ENCODE measurements at regions not wholly inside any gene's neighbourhood (a gene's known extent, or its start where the extent isn't known, plus 50 kb on each side); places are given as distances from the start of the nearest gene placed in this dataset.

DNA sequence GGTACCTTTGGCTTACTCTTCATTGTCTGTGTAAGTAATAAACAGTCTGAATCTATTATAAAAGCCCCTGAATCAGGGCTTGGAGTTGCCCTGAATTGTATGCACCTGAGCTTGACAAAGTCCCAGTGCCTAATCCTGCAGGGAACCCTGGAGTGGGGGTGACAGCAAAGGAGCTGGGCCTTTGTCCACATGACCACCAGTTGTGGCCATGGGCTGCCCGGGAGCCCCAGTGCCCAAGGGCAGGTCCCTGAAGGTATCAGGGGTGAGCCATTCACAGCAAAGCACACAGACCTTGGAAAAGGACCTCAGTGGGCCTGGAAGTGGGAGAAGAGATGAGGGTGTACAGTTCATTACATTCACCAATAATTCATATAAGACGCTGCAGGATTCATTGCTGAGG is 94.2 kb downstream of the BANF2 start:
- no peak for DNase-seq
- Histone ChIP-seq H3K4me3 (ENCODE audit: insufficient read depth, low read depth, low read length, poor library complexity, severe bottlenecking) (no peak overlapping the region), H3K27ac (ENCODE audit: insufficient read depth, low read length, poor library complexity, severe bottlenecking) (no peak overlapping the region), H3K36me3 (ENCODE audit: control insufficient read depth, insufficient read depth, low read length) (no peaks in the 10 kb centered on the region), H3K9me3 (ENCODE audit: control insufficient read depth, low read length) (no peaks in the 10 kb centered on the region), H3K4me1 (ENCODE audit: control insufficient read depth, insufficient read depth, low read length, poor library complexity, severe bottlenecking) (no peaks in the 10 kb centered on the region), H3K27me3 (replicated peaks; ENCODE audit: control insufficient read depth, insufficient read depth, low read length, poor library complexity, severe bottlenecking) (no peaks in the 10 kb centered on the region)

GRCh38 chr20:17790296-17790695 is 90.5 kb downstream of the BANF2 start:
- Histone ChIP-seq H3K36me3 (ENCODE audit: control insufficient read depth, insufficient read depth, low read length) (no peaks in the 10 kb centered on the region), H3K9me3 (ENCODE audit: control insufficient read depth, low read length) (no peaks in the 10 kb centered on the region), H3K4me3 (ENCODE audit: insufficient read depth, low read depth, low read length, poor library complexity, severe bottlenecking) (no peak overlapping the region), H3K27ac (ENCODE audit: insufficient read depth, low read length, poor library complexity, severe bottlenecking) (no peak overlapping the region), H3K4me1 (ENCODE audit: control insufficient read depth, insufficient read depth, low read length, poor library complexity, severe bottlenecking) (no peaks in the 10 kb centered on the region), H3K27me3 (replicated peaks; ENCODE audit: control insufficient read depth, insufficient read depth, low read length, poor library complexity, severe bottlenecking) (no peaks in the 10 kb centered on the region)
- DNase-seq, result no peak

GRCh38 chr20:17787816-17788215 is 88.0 kb downstream of the BANF2 start:
- Histone ChIP-seq H3K4me3 (ENCODE audit: insufficient read depth, low read depth, low read length, poor library complexity, severe bottlenecking) (no peak overlapping the region), H3K27ac (ENCODE audit: insufficient read depth, low read length, poor library complexity, severe bottlenecking) (no peak overlapping the region), H3K4me1 (ENCODE audit: control insufficient read depth, insufficient read depth, low read length, poor library complexity, severe bottlenecking) (no peaks in the 10 kb centered on the region), H3K27me3 (replicated peaks; ENCODE audit: control insufficient read depth, insufficient read depth, low read length, poor library complexity, severe bottlenecking) (no peaks in the 10 kb centered on the region), H3K36me3 (ENCODE audit: control insufficient read depth, insufficient read depth, low read length) (no peaks in the 10 kb centered on the region), H3K9me3 (ENCODE audit: control insufficient read depth, low read length) (no peaks in the 10 kb centered on the region)
- DNase-seq, result no peak

DNA sequence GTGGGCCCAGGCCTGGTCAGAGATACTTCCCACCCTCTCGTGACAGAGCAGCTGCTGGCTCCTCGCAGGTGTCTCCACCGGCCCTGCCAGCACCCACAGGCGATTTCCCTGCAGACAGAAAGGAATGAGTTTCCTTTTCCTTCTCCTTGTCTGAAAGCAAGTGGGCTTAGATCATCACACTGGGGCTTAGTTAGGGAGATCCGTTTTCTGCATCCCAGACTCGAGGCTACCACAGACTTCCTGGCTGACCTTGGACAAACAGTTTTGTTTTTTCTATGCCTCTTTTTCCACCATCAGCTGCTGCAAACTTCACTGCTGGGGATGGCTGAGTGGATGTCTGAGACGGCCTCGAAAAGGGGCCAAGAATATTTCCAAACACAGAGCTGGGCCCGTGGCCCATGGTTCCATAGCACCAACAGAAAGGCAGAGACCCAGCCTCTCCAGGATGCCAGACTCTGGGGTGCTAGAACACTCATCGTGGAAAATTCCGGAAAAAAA is 86.5 kb downstream of the BANF2 start:
- Histone ChIP-seq H3K27me3 (replicated peaks; ENCODE audit: control insufficient read depth, insufficient read depth, low read length, poor library complexity, severe bottlenecking) (no peaks in the 10 kb centered on the region), H3K4me3 (ENCODE audit: insufficient read depth, low read depth, low read length, poor library complexity, severe bottlenecking) (no peak overlapping the region), H3K36me3 (ENCODE audit: control insufficient read depth, insufficient read depth, low read length) (no peaks in the 10 kb centered on the region), H3K9me3 (ENCODE audit: control insufficient read depth, low read length) (no peaks in the 10 kb centered on the region), H3K27ac (ENCODE audit: insufficient read depth, low read length, poor library complexity, severe bottlenecking) (no peak overlapping the region), H3K4me1 (ENCODE audit: control insufficient read depth, insufficient read depth, low read length, poor library complexity, severe bottlenecking) (no peaks in the 10 kb centered on the region)
- DNase-seq, result no peak

All from effector memory CD4-positive, alpha-beta T cell (primary cell).